GM12892 (cell line): ENCODE measurements at regions not wholly inside any gene's neighbourhood (a gene's known extent, or its start where the extent isn't known, plus 50 kb on each side); places are given as distances from the start of the nearest gene placed in this dataset.

Experiments used
- DNase-seq: peaks from one replicate; pipeline ENCODE4 v3.0.0; 2011; ENCODE audit not compliant: insufficient read length
- FAIRE-seq: peaks from 2 replicates; lab custom pipeline; 2011; peaks lifted over from hg19 to GRCh38; lab: Jason Lieb, UNC
- POLR2A ChIP-seq: IDR thresholded peaks from 2 replicates; pipeline ENCODE4 v1.6.1; 2011; ENCODE audit warnings: low read depth, low read length, control low read depth
- POLR2AphosphoS5 ChIP-seq: IDR thresholded peaks from 2 replicates; pipeline ENCODE4 v1.6.1; 2011; ENCODE audit warnings: low read depth, low read length, control low read depth
- TAF1 ChIP-seq: IDR thresholded peaks from 2 replicates; pipeline ENCODE4 v1.6.1; 2011; ENCODE audit warnings: low read depth, mild to moderate bottlenecking, control low read depth, low read length, borderline replicate concordance

DNA sequence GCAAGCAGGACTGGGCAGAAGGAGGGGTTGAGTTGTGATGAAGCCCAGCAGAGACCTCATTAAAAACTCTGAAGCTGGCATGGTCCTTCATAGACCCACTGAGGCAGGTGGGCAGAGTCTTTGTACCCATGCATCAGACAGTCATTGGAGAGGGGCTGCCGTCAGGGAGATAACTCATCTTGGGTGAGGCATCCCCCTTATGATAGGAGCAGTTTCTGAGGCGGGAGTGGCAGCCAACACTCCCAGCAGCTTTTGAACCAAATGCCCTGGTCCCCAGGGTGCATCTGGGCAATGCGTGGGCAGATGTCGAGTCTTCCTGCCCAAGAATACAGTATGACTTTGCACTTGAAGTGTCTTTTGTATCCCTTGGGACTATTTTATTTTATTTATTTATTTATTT is 68.1 kb downstream of the HTR5A start:
- DNase-seq: no peak
- no peak for FAIRE-seq
- TF ChIP-seq POLR2AphosphoS5: no peak
- no peak for TF ChIP-seq TAF1
- no peak for TF ChIP-seq POLR2A

DNA sequence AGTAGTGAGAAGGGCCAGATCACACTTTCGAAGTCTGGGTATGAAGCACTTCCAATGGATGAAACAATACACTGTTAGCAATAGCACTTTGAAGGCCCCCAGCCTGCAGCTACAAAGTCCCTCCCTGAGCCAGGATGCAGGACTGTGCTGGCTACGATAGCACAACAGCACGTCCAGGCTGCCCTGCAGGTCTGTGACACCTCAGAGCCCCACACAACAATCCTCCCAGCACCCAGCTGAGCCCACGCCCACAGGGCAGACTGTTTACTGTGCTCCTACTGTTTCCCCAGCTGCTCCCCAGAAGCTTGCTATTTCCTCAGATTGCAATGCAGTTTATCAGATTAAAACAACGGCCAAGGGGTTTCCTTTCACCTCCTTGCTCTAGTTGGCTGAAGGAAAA is 71.4 kb downstream of the HTR5A start:
- no peak for TF ChIP-seq POLR2A
- no peak for TF ChIP-seq TAF1
- no peak for TF ChIP-seq POLR2AphosphoS5
- no peak for DNase-seq
- FAIRE-seq: no peak

DNA sequence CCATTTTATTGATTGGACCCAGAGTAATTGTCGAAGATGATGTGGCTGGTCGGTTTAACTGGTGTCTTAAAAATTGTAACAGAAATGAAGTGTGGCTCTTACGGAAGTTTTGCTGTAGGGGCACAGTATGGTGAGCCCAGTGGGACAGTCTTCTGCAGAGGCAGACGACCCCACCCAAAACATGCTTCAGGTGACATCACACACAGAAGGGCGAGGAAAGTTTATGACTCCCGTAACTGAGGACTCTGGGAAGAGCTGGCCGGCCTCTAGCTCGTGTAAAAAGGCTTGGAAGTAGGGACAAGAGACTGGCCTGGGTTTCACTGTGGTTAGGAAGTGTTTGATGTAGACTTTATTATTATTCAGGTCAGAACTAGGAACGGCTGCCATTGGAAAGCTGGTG is 73.3 kb downstream of the HTR5A start:
- DNase-seq (no peak), FAIRE-seq (no peak)
- TF ChIP-seq POLR2AphosphoS5 (no peak), POLR2A (no peak), TAF1 (no peak)

DNA sequence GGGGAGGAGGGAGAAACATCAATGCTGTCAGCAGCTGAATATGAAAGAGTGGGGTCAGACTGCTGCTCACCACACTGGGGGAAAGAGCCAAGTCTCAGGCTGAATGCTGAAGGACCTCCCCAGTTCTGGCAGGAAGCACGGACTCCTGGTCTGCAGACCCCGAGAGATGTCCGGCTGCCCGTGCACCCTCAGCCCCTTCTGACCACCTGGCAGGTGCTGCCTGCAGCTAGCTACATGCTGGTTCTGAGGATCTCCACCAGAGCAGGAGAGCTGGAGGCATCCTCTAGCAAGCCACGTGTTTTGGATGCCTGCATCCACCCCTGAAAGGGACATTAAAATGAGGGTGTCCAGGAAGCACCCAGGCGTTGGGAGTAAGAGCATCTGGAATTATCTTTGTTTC is 74.2 kb downstream of the HTR5A start:
- DNase-seq: no peak
- TF ChIP-seq TAF1 (no peak), POLR2AphosphoS5 (no peak)
- no peak for FAIRE-seq

DNA sequence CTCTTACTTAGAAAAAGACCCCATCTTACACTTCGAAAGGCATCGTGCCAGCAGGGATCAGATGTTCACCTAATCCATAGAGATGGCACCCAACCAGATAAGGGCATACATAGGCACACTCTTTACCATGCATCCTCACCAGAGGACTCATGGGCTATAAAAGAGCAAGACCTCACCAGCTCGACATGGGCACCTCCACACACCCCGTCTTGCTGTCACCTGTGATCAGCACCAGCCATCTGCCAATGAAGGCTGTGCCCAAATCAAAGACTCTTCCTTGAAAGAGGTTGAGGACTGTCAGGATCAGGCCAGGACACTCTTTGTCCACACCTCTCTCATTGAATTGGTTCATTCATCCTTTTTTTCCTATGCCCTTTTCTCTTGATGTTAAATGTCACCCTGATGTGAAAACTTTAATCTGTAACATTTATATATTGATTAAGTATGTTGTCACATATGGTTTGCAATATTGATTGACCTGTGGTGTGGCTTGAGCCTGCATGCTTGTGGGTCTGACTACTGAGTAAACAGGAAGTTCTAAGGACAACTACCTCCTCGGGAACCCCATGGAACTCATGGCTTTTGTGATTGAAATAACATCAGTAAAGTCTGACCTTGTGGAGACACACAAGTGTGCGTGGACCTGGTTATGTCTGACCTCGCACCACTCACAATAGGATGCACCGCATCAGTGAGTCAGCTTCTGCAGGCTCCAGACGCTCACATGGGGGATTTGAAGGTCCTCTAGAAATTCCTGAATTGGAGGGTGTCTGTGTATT is 75.5 kb downstream of the HTR5A start:
- DNase-seq (no peak), FAIRE-seq (no peak)
- TF ChIP-seq POLR2A (no peak), TAF1 (no peak), POLR2AphosphoS5 (no peak)

DNA sequence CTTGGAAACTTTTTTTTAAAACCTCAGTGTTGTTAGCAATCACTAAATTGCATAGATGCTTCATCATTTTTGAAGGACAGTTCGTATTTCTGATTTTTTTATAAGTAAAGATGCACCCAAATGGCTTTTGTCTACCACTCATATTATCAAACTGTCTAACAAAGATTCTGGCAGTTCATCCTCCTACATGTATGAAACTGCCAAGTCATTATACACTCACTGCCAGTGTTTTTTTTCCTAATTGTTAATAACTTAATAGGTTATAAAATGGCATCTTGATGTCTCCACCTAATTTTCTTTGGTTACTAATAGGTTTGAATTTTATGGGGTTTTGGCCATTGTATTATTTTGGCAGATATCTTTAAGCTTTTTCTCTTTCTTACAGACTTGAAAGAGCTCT is 77.0 kb downstream of the HTR5A start:
- TF ChIP-seq POLR2A (no peak), TAF1 (no peak), POLR2AphosphoS5 (no peak)
- no peak for DNase-seq
- no peak for FAIRE-seq

DNA sequence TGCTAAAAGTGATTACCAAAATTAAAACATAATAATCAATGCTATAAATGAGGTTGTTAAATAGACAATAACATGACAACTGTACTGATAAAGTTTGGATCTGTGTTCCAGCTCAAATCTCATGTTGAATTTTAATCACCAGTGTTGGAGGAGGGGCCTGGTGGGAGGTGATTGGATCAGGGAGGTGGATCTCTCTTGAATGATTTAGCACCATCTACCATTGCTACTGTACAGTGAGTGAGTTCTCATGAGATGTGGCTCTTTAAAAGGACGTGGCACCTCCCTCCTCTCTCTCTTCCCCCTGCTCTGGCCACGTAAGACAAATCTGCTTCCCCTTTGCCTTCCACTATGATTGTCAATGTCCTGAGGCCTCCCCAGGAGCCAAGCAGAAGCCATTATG is 77.5 kb downstream of the HTR5A start:
- FAIRE-seq: no peak

DNA sequence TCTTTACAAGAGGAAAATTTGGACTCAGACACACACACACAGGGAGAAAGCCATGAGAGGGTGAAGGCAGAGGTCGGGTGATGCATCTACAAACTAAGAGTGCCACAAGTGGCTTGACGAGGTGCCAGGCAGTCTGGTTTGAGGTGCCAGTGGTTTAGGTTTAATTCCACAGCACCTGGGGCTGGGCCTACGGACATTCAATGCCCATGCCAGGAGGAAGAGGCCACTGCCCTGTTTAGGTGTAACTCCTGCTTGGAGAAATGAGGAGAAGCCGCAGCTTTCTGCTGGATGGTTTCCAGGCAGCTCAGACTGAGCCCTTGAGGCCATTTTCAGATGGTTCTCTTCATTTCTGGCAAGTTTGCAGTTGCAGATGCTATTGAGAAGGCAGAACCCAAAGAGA is 83.6 kb downstream of the HTR5A start:
- TF ChIP-seq TAF1: no peak
- DNase-seq (no peak), FAIRE-seq (no peak)

More for the DNA sequence above, 77.5 kb downstream of the HTR5A start:
- TF ChIP-seq POLR2A: no peak
- no peak for TF ChIP-seq POLR2AphosphoS5
- TF ChIP-seq TAF1: no peak
- DNase-seq: no peak

DNA sequence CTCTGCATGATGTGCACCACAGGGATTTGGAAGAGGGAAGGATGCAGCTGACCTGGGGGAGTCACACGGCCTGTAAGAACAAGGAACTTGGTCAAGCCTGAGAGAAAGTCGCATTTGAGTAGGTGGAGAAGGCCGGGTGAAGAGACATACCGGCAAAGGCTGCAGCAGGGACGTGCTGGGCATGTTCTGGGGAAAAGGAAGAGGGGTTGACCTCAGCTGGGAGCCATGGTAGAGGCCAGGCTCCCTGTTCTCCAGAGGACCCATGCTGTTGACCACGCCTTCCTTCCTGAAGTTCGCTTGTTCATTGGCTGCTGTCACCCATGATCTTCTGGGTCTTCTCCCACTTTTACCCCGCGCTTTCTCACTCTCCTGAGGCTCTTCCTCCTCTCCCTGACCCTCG is 84.5 kb downstream of the HTR5A start:
- no peak for DNase-seq
- no peak for FAIRE-seq
- TF ChIP-seq TAF1: no peak
- TF ChIP-seq POLR2A: no peak
- no peak for TF ChIP-seq POLR2AphosphoS5

DNA sequence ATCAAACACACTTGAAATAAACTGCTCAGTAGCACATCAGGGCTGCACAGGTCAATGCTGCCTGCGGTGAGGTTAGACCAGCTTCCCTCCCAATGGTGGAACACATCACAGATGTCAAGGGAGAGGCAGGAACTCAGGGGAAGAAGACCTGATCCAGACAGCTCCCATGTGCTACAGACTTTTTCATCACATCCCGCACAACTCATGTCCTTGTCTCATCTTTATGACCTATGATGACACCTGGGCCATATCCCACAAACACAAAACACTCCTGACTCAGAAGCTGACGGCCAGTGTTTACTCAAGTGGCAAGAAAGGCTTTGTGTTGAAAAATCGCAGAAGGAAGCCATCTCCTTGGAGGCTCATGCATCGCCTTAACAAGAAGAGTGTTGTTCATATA is 91.6 kb downstream of the HTR5A start:
- TF ChIP-seq TAF1 (no peak), POLR2A (no peak), POLR2AphosphoS5 (no peak)
- no peak for FAIRE-seq

DNA sequence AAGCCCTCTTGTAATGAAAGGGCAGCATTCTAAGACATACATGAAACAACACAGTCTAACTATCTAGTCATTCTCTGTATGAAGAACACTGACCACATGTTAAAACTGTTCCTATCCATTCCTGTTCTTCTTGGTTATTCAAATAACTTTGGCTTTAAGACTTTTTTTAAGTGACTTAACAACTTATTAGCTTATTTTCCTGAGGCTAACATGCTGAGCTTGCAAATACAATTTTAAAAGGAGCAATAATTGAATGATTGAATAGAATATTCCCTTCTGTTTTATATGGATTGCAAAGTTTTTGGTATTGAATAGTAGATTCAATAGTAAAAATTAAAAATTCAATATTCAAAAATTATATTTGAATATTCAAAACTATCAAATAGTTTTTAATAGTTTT is 92.3 kb downstream of the HTR5A start:
- DNase-seq (no peak), FAIRE-seq (no peak)
- TF ChIP-seq POLR2AphosphoS5 (no peak), POLR2A (no peak), TAF1 (no peak)

More for the DNA sequence above, 91.6 kb downstream of the HTR5A start:
- no peak for DNase-seq

DNA sequence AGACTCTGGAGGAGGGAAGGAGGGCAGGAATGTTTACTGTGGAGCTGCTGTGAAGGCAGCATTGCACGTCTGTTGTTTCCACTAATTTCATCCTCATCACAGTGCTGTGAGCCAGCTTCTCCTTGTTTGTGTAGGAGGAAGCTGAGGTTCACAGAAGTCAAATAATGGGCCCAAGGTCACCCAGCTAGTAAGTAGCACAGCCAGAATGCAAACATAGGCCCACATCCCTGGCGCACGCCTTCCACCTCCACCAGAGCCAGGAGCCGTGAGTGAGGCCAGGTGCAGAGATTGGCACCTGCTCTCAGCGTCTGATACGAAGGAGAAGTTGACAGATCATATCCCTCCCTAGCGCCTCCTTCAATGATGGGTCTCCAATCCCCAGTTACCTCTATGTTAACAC is 93.6 kb downstream of the HTR5A start:
- TF ChIP-seq TAF1 (no peak), POLR2A (no peak), POLR2AphosphoS5 (no peak)
- DNase-seq (no peak), FAIRE-seq (no peak)

DNA sequence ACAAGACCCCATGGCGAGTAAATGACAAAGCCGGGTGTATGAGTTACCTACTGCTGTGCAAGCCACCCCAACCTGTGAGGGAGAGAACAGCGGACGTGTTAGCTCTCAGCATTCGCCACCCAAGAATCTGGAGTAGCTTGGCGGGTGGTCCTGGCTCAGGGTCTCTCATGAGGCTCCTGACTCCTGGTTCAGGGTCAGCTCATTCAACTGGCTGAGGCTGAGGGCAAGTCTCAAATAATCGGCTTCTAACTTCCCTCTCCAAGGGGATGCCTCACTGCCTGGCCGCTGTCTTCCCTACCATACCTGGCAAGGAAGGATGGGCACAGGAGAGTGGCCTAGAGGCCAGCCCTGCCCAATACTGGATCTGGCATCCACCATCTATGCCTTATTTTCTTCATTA is 94.2 kb downstream of the HTR5A start:
- DNase-seq (no peak), FAIRE-seq (no peak)
- TF ChIP-seq POLR2AphosphoS5 (no peak), POLR2A (no peak), TAF1 (no peak)
